Lower leg skin (tissue), 3 donors: ENCODE measurements at regions not wholly inside any gene's neighbourhood (a gene's known extent, or its start where the extent isn't known, plus 50 kb on each side); places are given as distances from the start of the nearest gene placed in this dataset.

Experiments used
- CTCF ChIP-seq, 3 donors: fragments of 450-650 bp; IDR thresholded peaks; one replicate each; pipeline ENCODE4 v1.5.1; 2016; ENCODE audit warnings: antibody characterized with exemption in 3 of 3, mild to moderate bottlenecking in 3 of 3, moderate library complexity in 2 of 3
- POLR2A ChIP-seq, 2 donors: fragments of 450-650 bp; IDR thresholded peaks; one replicate each; pipeline ENCODE4 v1.6.1; 2016 to 2017; ENCODE audit warnings: antibody characterized with exemption in 2 of 2, mild to moderate bottlenecking in 1 of 2, moderate library complexity in 1 of 2

GRCh38 chr21:27647401-27647800 lies 680.5 kb upstream of the ADAMTS5 start:
- no peak for TF ChIP-seq CTCF (IDR thresholded peaks at IDR 0.05)
- no peak for TF ChIP-seq POLR2A (IDR thresholded peaks at IDR 0.05)
